ENCODE measurements at regions not wholly inside any gene's neighbourhood (a gene's known extent, or its start where the extent isn't known, plus 50 kb on each side); places are given as distances from the start of the nearest gene placed in this dataset.

GRCh38 chr9:82191082-82191770, 202.7 kb downstream of the SPATA31D1 start:
- DNase-seq (ENCODE audit: low read depth, low spot score) (no peak), ATAC-seq (no peak)
- ChIA-PET POLR2A (no interaction called here), RAD21 (ENCODE audit: low non-redundant PET in 1 of 2, low total read pairs in 2 of 2, uncharacterized antibody in 2 of 2, unreplicated experiment in 2 of 2) (no interaction called here), CTCF (no interaction called here)
- Histone ChIP-seq H3K9ac (ENCODE audit: low read length) (no peak overlapping the region), H3K4me3 (replicated peaks in 1 of 2; ENCODE audit: low read depth in 1 of 2, low read length in 2 of 2) (no peak overlapping the region), H4K20me1 (ENCODE audit: insufficient read depth) (no peaks in the 10 kb centered on the region), H3K4me1 (ENCODE audit: control insufficient read depth in 1 of 2, insufficient read depth in 2 of 2, low read length in 2 of 2) (no peaks in the 10 kb centered on the region), H2AFZ (ENCODE audit: low read depth, low read length, poor library complexity, severe bottlenecking) (no peak overlapping the region), H3K27me3 (ENCODE audit: insufficient read depth, low read length) (no peaks in the 10 kb centered on the region), H3K36me3 (ENCODE audit: control insufficient read depth in 1 of 2, insufficient read depth in 2 of 2, low read length in 2 of 2) (no peaks in the 10 kb centered on the region; a peak in 1 of 4 replicates), H3K4me2 (ENCODE audit: low read length) (no peak overlapping the region), H3K9me2 (ENCODE audit: insufficient read depth) (no peaks in the 10 kb centered on the region), H3K9me3 (ENCODE audit: control insufficient read depth in 1 of 2, insufficient read depth in 1 of 2, low read depth in 1 of 2, low read length in 2 of 2) (no peaks in the 10 kb centered on the region), H3K79me2 (ENCODE audit: insufficient read depth, low read length) (no peaks in the 10 kb centered on the region), H3K27ac (ENCODE audit: low read depth, low read length) (no peak overlapping the region)
- TF ChIP-seq ZFX (IDR thresholded peaks at IDR 0.05) (no peak), ZBTB33 (IDR thresholded peaks at IDR 0.05; ENCODE audit: extremely low read depth, insufficient replicate concordance, low read length) (no peak), REST (IDR thresholded peaks at IDR 0.05; ENCODE audit: low read depth) (no peak), FOSL1 (IDR thresholded peaks at IDR 0.05; ENCODE audit: low read depth) (no peak), CBX3 (IDR thresholded peaks at IDR 0.05; ENCODE audit: low read depth) (no peak), JUND (IDR thresholded peaks at IDR 0.05) (no peak), TCF7L2 (IDR thresholded peaks at IDR 0.05; ENCODE audit: borderline replicate concordance, extremely low read depth, insufficient read depth, insufficient read length) (no peak), ELF1 (IDR thresholded peaks at IDR 0.05; ENCODE audit: borderline replicate concordance, low read depth) (no peak), CEBPB (IDR thresholded peaks at IDR 0.05; ENCODE audit: low read depth) (no peak)
- BruUV-seq (replicated peaks), result no TSS peak
- intact Hi-C loops (cut with micrococcal nuclease), result no loop called here
